Testis (tissue), 2 donors: ENCODE measurements at regions not wholly inside any gene's neighbourhood (a gene's known extent, or its start where the extent isn't known, plus 50 kb on each side); places are given as distances from the start of the nearest gene placed in this dataset.

Experiments used
- DNase-seq: peaks from one replicate; pipeline ENCODE4 v3.0.0-alpha.2; 2019
- H3K27ac ChIP-seq, 2 donors: fragments of 200-600 bp; sonication (generic); one replicate each; pipeline ENCODE4 v1.5.1; 2019
- H3K27me3 ChIP-seq: fragments of 200-600 bp; sonication (generic); one replicate; pipeline ENCODE4 v1.5.1; 2019
- H3K36me3 ChIP-seq: fragments of 200-600 bp; sonication (generic); one replicate; pipeline ENCODE4 v1.5.1; 2017; ENCODE audit warnings: low read depth; ENCODE audit errors: missing control alignments
- H3K4me1 ChIP-seq: fragments of 200-600 bp; sonication (generic); one replicate; pipeline ENCODE4 v1.5.1; 2019
- H3K4me3 ChIP-seq, 2 donors: fragments of 200-600 bp; sonication (generic); one replicate each; pipeline ENCODE4 v1.5.1; 2017 to 2019
- H3K9me3 ChIP-seq: fragments of 200-600 bp; sonication (generic); one replicate; pipeline ENCODE4 v1.5.1; 2017
- CTCF ChIP-seq, 3 experiments: fragments of 450-650 bp in 2 of 3; fragments of 200-600 bp in 1 of 3; sonication (generic) in 1 of 3; IDR thresholded peaks; one replicate each; pipeline ENCODE4 v1.5.1; 2016 to 2019; ENCODE audit warnings: antibody characterized with exemption in 3 of 3, mild to moderate bottlenecking in 2 of 3, moderate library complexity in 1 of 3
- POLR2A ChIP-seq: fragments of 450-650 bp; IDR thresholded peaks from one replicate; pipeline ENCODE4 v1.6.1; 2017; ENCODE audit warnings: antibody characterized with exemption, mild to moderate bottlenecking, moderate library complexity
- WGBS, 2 donors: methylation state at CpG; one replicate each; pipeline ENCODE4 v1.1.5; 2018; 5-methylcytosine and 5-hydroxymethylcytosine counted together
- intact Hi-C: fragments of 100-400 bp; cut with DNase I; formaldehyde crosslinking; loops from one replicate; pipeline ENCODE4 v1.15.1; 2023; ENCODE audit warnings: low total_unique reads

- Histone ChIP-seq H3K36me3 (no peaks in the 10 kb centered on the region), H3K9me3 (no peaks in the 10 kb centered on the region), H3K27ac (no peak overlapping the region), H3K4me3 (no peak overlapping the region), H3K27me3 (no peaks in the 10 kb centered on the region), H3K4me1 (no peaks in the 10 kb centered on the region)
- TF ChIP-seq POLR2A (no peak), CTCF (IDR thresholded peaks at IDR 0.05) (no peak)
- DNase-seq = no peak
- intact Hi-C loops = no loop called here
- 80% methylated on average over 3 of the region's 3 CpGs for WGBS, 2 donors
Measured at GRCh38 chr2:36222485-36222884, 133.1 kb upstream of the CRIM1 start.

DNA sequence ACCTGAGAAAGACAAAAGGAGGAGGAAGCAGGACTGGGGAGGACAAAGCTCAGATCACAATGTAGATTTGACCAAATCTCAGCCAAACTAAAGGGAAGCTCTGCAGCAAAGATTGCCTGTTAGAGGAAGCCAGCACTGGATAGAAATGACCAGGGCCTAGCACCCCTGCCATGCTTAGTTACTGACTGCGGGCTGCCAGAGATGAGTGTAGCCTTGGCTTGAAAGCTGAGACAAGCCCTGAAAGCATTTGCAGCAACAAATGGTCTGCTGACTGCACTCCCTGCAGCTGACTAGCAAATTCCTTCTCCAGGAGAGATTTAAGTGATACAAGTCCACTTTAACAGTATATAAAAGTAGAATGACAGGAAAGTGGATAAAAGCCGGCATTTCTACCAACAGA, 140.9 kb upstream of the CRIM1 start:
- Histone ChIP-seq H3K27ac (no peak overlapping the region), H3K27me3 (no peaks in the 10 kb centered on the region), H3K4me1 (no peaks in the 10 kb centered on the region), H3K4me3 (no peak overlapping the region), H3K9me3 (no peaks in the 10 kb centered on the region), H3K36me3 (no peaks in the 10 kb centered on the region)
- WGBS, 2 donors = 30 to 54% methylated on average over 2 of the region's 2 CpGs
- no peak for TF ChIP-seq POLR2A
- no peak for TF ChIP-seq CTCF (IDR thresholded peaks at IDR 0.05)
- DNase-seq = no peak
- intact Hi-C loops = no loop called here

- WGBS, 2 donors = 83 to 88% methylated on average over 5 of the region's 5 CpGs
- TF ChIP-seq CTCF (IDR thresholded peaks at IDR 0.05) = no peak
- no peak for TF ChIP-seq POLR2A
- no peak for DNase-seq
- Histone ChIP-seq H3K27me3 (no peaks in the 10 kb centered on the region), H3K4me3 (no peak overlapping the region), H3K4me1 (no peaks in the 10 kb centered on the region), H3K27ac (no peak overlapping the region), H3K36me3 (no peaks in the 10 kb centered on the region), H3K9me3 (no peaks in the 10 kb centered on the region)
- intact Hi-C loops = no loop called here
Measured at GRCh38 chr2:36203366-36203765, 152.2 kb upstream of the CRIM1 start.

GRCh38 chr2:36197181-36197971, 158.2 kb upstream of the CRIM1 start:
- intact Hi-C loops = no loop called here
- TF ChIP-seq POLR2A = no peak
- no peak for TF ChIP-seq CTCF (IDR thresholded peaks at IDR 0.05)

GRCh38 chr2:36193680-36194079, 161.9 kb upstream of the CRIM1 start:
- DNase-seq = no peak
- intact Hi-C loops = no loop called here
- TF ChIP-seq CTCF (IDR thresholded peaks at IDR 0.05) (no peak), POLR2A (no peak)
- no peaks in the 10 kb centered on the region for H3K9me3 ChIP-seq
- no peaks in the 10 kb centered on the region for H3K36me3 ChIP-seq
- H3K27me3 ChIP-seq = no peaks in the 10 kb centered on the region
- H3K27ac ChIP-seq = no peak overlapping the region
- no peak overlapping the region for H3K4me3 ChIP-seq
- no peaks in the 10 kb centered on the region for H3K4me1 ChIP-seq

More at GRCh38 chr2:36197181-36197971, 158.2 kb upstream of the CRIM1 start:
- DNase-seq = no peak
- Histone ChIP-seq H3K4me1 (no peaks in the 10 kb centered on the region), H3K36me3 (no peaks in the 10 kb centered on the region), H3K4me3 (no peak overlapping the region), H3K27ac (no peak overlapping the region), H3K27me3 (no peaks in the 10 kb centered on the region), H3K9me3 (no peaks in the 10 kb centered on the region)
- WGBS, 2 donors = 70 to 79% methylated on average over 5 of the region's 5 CpGs
